ENCODE measurements at regions not wholly inside any gene's neighbourhood (a gene's known extent, or its start where the extent isn't known, plus 50 kb on each side); places are given as distances from the start of the nearest gene placed in this dataset.

DNA sequence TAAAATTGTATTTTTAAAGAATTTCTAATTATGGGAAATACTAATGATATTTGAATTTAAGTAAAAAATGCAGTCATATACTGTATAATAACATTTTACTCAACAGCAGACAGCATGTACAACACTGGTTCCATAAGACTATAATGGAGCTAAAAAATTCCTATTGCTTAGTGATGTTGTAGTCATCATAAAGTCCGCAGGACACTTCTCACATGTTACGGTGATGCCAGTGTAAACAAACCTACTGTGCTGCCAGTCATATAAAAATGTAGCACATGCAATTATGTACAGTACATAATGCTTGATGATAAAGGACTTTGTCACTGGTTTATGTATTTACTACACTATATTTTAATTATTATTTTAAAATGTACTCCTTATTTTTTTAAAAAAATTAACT is 629.3 kb downstream of the IPMK start:
- no peaks in the 10 kb centered on the region for H3K4me1 ChIP-seq (ENCODE audit: control insufficient read depth, insufficient read depth, low read length)
- no peak overlapping the region for H3K4me3 ChIP-seq (ENCODE audit: low read depth in 2 of 2, low read length in 2 of 2)
- ChIA-PET POLR2A (no interaction called here), CTCF (no interaction called here)
- H3K36me3 ChIP-seq (ENCODE audit: control insufficient read depth, insufficient read depth, low read length): no peaks in the 10 kb centered on the region
- no peaks in the 10 kb centered on the region for H3K9me3 ChIP-seq (ENCODE audit: control insufficient read depth, insufficient read depth, low read depth, low read length)
- in situ Hi-C loops (cut with HindIII; ENCODE audit: low pct_unique_long_range_greater_than_20kb, low sequenced_read_pairs): no loop called here
- H3K27ac ChIP-seq (ENCODE audit: low read length): no peak overlapping the region
- no peaks in the 10 kb centered on the region for H3K27me3 ChIP-seq (ENCODE audit: control insufficient read depth, insufficient read depth, low read length)
- ATAC-seq (no peak), DNase-seq (ENCODE audit: low read depth, low spot score) (no peak)
- TF ChIP-seq REST (IDR thresholded peaks at IDR 0.05; ENCODE audit: insufficient read depth in 1 of 2, low read depth in 2 of 2, low read length in 1 of 2) (no peak), POLR2AphosphoS5 (IDR thresholded peaks at IDR 0.05; ENCODE audit: low read depth, low read length) (no peak), TCF7L2 (IDR thresholded peaks at IDR 0.05; ENCODE audit: low read depth, low read length) (no peak), SIN3A (IDR thresholded peaks at IDR 0.05; ENCODE audit: borderline replicate concordance, insufficient read depth, low read depth, low read length) (no peak)
- TF ChIP-seq, protein P1, sequence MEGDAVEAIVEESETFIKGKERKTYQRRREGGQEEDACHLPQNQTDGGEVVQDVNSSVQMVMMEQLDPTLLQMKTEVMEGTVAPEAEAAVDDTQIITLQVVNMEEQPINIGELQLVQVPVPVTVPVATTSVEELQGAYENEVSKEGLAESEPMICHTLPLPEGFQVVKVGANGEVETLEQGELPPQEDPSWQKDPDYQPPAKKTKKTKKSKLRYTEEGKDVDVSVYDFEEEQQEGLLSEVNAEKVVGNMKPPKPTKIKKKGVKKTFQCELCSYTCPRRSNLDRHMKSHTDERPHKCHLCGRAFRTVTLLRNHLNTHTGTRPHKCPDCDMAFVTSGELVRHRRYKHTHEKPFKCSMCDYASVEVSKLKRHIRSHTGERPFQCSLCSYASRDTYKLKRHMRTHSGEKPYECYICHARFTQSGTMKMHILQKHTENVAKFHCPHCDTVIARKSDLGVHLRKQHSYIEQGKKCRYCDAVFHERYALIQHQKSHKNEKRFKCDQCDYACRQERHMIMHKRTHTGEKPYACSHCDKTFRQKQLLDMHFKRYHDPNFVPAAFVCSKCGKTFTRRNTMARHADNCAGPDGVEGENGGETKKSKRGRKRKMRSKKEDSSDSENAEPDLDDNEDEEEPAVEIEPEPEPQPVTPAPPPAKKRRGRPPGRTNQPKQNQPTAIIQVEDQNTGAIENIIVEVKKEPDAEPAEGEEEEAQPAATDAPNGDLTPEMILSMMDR (IDR thresholded peaks at IDR 0.05): no peak
- no TSS peak for BruUV-seq (replicated peaks)
- intact Hi-C loops (cut with micrococcal nuclease; ENCODE audit: unreplicated experiment): no loop called here

GRCh38 chr10:57628592-57629284 is 639.0 kb downstream of the IPMK start:
- Histone ChIP-seq H3K9me3 (ENCODE audit: control insufficient read depth, insufficient read depth, low read depth, low read length) (no peaks in the 10 kb centered on the region), H3K27ac (ENCODE audit: low read length) (no peak overlapping the region), H3K27me3 (ENCODE audit: control insufficient read depth, insufficient read depth, low read length) (no peaks in the 10 kb centered on the region), H3K36me3 (ENCODE audit: control insufficient read depth, insufficient read depth, low read length) (no peaks in the 10 kb centered on the region), H3K4me3 (ENCODE audit: low read depth in 2 of 2, low read length in 2 of 2) (no peak overlapping the region), H3K4me1 (ENCODE audit: control insufficient read depth, insufficient read depth, low read length) (no peaks in the 10 kb centered on the region)
- ChIA-PET CTCF (no interaction called here), POLR2A (no interaction called here)
- no peak for DNase-seq (ENCODE audit: low read depth, low spot score)
- in situ Hi-C loops (cut with HindIII; ENCODE audit: low pct_unique_long_range_greater_than_20kb, low sequenced_read_pairs) (no loop called here), intact Hi-C loops (cut with micrococcal nuclease; ENCODE audit: unreplicated experiment) (no loop called here)
- TF ChIP-seq SIN3A (IDR thresholded peaks at IDR 0.05; ENCODE audit: borderline replicate concordance, insufficient read depth, low read depth, low read length): no peak
- TF ChIP-seq POLR2AphosphoS5 (IDR thresholded peaks at IDR 0.05; ENCODE audit: low read depth, low read length): no peak
- TF ChIP-seq TCF7L2 (IDR thresholded peaks at IDR 0.05; ENCODE audit: low read depth, low read length): no peak
- TF ChIP-seq, protein P1 (IDR thresholded peaks at IDR 0.05): no peak
- no peak for TF ChIP-seq REST (IDR thresholded peaks at IDR 0.05; ENCODE audit: insufficient read depth in 1 of 2, low read depth in 2 of 2, low read length in 1 of 2)
- BruUV-seq (replicated peaks): no TSS peak
- ATAC-seq: no peak

Data from Panc1 (cell line).